ENCODE measurements at regions not wholly inside any gene's neighbourhood (a gene's known extent, or its start where the extent isn't known, plus 50 kb on each side); places are given as distances from the start of the nearest gene placed in this dataset.
"Not testable (repeated sequence)": the region's sequence is repeated elsewhere in the genome, so short reads cannot be mapped to it uniquely, and the experiment has no call there.

DNA sequence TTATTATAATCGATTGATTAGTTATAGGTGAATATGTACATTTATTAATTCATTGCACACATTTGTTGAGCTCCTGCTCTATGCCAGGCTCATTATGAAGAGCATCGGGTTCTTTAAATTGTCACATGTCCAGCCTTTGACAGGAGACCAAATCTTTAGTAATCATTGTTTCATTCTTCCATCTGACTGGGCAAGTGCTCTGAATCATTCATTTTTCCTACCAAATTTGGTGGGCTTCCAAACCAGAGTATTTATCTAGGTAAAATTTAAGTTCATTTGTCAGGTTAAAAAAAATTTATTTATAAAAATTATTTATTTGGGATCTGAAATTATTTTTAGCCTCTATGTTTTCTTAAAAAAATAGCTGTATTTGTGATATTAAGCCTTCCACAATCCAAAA lies 404.9 kb upstream of the MMS22L start:
- no peak for DNase-seq (ENCODE audit: low spot score)

DNA sequence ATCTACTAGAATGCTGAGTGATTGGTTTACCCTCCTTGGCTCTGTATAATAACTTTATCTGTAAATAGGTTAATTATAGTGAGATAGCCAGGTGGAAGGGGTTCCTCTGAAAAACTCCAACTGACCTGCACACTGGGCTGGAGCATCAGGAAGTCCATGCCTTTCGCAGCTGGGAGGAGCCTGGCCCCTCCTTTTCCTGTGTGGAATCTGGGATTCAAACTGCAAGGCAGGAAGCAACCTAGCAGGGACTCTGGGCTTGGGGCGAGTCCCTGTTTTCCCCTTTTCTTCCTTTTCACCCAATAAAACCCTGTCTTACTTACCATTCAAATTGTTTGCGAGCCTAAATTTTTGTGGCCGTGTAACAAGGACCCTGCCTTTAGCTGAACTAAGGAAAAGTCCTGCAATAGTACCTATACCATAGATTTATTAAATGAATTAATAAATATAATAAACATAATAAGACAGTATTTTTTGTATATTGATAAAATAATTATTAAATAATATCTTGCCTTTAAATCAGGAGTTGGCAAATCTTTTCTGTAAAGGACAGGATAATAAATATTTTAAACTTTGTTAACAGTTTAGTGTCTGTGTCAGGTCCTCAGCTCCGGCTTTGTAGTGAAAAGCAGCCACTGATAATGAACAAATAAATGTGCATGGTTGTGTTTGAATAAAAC lies 406.2 kb upstream of the MMS22L start:
- DNase-seq (ENCODE audit: low spot score) = no peak

DNA sequence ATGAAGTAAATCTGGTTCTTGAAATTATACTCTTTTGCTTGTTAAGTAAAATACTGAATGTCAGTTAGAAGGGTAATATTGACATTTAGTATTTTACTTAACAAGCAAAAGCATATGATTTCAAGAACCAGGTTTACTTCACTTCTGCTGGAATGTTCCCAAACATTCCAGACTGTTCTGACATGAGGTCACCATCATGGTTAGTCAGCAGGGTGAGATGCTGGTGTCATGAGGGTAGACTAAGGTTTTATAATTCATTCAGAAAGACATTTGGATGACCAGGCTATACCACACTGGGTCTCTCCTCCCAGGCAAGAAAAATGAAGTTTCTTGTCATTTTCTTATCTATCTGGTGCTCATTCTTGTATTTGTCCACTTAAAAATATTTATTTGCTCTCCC lies 414.4 kb upstream of the MMS22L start:
- no peak for DNase-seq (ENCODE audit: low spot score)

DNA sequence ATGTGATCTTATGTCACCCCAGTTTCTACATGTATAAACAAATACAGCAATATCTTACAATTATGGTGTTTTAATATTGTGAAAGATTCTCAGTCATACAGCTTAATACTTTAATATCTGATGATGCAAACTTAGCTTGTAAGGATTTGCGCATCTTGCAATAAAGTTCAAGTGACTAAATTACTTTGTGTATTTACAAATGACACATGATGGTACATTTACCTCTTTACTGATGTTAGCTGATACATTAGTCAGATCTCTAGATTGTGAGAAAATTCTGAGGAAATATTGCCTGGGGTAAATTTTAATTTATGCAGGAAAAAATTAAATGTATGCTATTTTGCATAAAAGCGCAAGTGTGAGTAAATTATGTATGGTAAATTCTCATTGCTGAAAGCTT lies 418.8 kb upstream of the MMS22L start:
- no peak for DNase-seq (ENCODE audit: low spot score)

DNA sequence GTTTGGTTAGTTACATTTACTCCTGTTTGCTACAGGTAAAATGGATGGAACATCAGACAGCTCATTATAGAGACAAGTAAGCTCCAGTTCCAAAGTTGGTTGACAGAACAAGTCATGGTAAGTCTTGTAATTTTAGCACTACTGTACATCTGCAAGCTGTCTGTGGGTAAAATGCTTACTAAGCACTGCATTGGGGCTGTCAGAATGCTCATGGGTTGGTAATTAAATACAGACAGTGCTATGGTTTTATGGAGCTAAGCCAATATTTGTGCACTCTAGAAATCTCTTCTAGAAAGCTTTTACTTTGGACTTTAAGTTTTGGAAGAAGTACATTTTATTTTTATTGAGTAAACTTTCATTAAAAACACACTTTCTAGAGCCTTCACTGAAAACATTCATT lies 419.2 kb upstream of the MMS22L start:
- no peak for DNase-seq (ENCODE audit: low spot score)

DNA sequence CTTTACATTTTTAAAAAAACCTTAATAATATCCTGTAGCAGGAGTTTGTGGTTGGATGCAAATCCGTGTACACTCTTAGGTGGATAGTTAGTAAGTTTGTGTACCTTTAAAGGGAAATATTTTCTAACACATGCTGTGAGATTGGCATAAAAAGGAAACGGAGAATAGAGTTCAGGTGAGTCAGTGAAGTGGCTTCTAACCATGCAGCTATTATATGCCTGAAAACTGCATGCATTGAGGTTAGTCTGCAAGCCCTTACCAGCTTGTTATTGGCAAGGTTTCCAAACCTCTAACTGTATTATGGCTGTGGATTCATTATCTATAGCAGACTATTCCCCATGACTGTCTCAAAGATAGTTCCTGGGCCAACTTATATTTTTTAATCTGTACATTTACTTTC lies 420.6 kb upstream of the MMS22L start:
- no peak for DNase-seq (ENCODE audit: low spot score)

DNA sequence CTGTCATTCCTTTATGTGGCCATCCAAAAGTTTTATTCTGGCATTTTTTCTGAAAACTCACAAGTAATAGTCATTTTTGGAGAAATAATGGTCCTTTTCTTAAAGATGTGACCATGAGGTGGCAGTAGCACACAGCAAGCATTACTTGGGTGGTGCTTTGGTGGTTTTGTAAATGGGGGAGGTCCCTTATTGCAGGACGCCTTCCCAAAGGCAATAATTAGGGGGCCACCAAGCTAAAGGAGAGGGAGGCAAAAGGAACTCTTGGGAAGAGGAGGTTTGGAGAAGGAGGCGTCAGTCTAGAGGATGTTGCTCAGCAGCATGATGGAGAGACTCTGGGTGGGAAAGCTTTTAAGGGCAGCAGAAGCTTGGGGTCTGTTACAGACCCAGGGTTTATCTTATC lies 422.6 kb upstream of the MMS22L start:
- DNase-seq (ENCODE audit: low spot score) = no peak

DNA sequence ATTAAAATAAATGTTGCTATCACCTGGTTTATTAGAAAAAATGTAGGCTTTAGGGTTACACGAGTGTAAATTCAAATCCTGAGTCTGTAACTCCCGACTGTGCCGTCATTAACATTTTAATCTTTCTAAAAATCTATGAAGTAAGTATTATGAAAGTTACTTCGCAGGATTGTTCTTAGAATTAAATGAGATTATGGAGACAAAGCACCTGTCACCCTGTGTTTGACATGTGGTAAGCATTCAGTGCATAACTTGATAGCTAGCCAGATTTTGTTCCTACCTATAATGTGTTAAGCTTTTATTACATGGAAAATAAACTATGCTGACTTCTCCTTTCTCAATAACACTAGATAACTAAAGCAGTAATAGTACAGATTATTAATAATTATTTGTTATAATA lies 429.7 kb upstream of the MMS22L start:
- DNase-seq (ENCODE audit: low spot score) = no peak

DNA sequence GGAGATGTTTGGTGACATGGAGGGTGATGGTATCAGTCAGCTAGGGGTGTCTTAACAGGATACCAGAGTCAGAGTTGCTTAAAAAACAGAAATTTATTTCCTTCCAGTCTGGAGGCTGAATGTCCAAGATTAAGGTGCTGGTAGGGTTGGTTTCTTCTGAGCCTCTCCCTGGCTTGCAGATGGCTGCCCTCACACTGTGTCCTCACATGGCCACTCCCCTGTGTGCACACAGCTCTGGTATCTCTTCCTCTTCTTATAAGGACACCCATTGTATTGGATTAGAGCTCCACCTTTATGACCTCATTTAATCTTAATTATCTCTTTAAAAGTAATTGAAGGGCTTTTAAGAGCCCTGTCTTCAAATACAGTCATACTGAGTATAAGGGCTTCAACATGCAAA lies 431.8 kb upstream of the MMS22L start:
- DNase-seq (ENCODE audit: low spot score) = no peak

DNA sequence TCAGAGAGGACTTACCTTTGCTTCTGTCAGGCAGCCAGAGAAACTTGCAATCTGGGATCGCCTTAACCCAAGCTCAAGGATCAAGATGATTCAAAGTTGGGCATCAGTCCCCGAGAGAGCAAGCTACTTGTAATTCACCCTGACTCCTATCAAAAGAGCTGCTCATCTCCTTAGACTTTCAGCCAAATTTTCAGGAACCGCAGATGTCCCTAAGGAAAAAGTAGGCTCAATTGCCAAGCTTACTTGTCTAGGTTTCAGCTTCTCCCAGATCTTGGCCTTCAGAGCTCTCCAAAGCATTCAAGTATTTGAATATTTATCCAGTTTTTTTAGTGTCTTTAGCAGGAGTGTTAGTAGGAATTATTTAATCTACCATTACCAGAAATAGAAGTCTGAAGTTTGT lies 434.1 kb upstream of the MMS22L start:
- no peak for DNase-seq (ENCODE audit: low spot score)

DNA sequence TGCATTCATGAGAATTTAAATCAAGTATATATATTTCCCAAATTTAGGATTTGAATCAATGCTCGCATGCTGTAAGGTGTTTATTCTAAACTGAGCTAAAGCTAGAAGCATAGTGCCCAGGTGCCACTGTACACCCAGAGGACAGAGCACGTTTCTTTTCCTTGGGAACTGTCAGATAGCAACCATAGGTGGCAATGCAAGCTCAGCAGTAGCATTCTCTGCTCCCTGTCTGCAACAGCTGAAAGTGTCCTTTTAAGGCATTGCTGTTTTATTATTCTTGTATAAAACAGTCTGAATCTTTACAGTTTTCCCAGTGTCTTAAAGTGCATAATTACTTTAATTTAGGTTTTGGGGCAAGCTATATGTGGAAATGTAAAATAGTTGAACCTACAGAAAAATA lies 443.4 kb upstream of the MMS22L start:
- no peak for DNase-seq (ENCODE audit: low spot score)

DNA sequence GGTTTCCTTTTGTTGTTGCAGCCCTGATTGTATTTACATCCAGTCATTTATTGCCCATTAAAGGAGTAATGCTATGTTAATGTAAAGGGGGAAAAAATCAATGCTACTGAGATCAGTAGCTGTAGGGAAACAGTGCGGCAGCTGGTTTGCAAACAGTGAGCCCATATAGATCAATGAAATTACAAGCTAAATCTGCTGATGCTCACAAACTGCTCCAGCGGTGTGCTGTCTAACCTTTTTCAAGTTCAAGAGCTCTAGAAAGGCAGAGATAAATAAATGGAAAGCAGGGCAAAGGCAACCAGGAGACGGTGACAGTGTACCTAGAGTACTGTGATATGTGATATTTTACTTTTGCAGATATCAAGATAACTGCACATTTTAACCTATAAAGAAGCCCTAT lies 449.0 kb upstream of the MMS22L start:
- no peak for DNase-seq (ENCODE audit: low spot score)

DNA sequence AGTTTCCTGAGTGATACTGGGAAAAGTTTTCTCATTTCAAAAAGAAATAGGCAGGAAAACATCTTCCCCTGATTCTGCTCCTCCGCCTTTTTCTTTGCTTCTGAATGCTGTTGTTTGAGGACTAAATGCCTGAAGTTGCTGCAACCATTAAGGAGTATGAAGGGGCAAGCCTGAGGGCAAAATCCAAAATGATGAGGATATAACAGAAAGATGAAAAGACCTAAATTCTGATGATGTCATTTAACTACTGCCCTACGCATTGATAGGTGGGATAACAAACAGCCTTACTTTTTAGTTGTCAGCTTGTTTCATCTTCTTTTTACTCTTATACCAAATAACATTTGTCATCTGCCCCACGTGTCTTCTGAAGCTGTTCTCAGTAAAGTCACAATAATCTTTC lies 474.6 kb upstream of the MMS22L start:
- no peak for DNase-seq (ENCODE audit: low spot score)

DNA sequence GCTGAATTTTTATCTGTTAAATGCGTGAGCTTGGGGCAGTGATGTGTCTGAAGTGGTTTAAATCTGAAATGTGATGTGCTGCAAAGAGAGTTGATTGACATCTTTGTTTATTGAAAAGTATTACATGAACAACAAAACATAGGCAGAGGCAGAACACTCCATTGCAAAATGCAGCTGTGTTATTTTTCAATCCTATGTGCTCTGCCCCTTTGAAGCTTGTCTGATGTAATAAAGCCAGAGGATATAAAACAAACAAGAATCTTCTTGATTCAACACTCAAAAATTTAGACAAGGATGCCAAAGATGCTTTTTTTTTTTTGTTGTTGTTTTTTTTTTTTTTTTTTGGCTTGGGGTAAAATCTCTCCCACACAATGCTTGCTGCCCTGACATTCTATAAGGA lies 482.4 kb upstream of the MMS22L start:
- DNase-seq (ENCODE audit: low spot score) = no peak

DNA sequence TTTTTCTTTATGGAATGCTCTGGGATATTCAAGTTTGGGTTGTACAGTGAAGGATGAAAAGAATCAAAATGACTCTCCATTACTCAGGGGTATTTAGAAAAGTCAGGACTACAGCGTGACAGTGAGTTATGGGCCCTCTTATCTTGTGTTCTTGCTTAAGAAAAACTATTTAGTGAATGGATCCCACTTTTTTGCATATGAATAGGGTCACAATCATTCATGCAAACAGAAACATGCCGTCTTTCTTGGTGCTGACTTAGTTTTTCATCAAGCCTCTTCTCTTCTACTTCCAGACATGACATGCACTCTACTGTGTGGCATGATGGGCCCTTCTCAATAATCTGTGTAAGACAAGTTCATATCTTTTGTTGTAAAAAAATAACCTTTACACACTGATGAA lies 488.4 kb upstream of the MMS22L start:
- DNase-seq (ENCODE audit: low spot score) = no peak

DNA sequence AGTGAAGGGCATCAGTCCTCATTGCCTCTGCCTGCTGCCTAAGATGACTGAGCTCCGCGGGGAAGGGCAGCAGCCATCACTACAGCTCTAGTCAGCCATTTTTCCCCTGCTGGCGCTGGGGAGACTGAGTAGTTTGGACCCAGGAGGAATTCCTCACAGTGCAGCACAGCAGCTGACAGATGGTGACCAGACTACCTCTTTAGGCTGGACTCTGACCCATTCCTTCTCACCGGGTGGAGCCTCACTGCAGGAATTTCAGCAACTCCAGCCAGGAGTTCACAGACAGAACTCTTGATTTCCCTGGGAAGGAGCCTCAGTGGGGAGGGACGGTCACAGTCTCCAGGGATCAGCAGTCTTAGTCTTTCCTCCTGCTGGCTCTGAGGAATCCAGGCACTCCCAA lies 492.0 kb upstream of the MMS22L start:
- no peak for DNase-seq (ENCODE audit: low spot score)

DNA sequence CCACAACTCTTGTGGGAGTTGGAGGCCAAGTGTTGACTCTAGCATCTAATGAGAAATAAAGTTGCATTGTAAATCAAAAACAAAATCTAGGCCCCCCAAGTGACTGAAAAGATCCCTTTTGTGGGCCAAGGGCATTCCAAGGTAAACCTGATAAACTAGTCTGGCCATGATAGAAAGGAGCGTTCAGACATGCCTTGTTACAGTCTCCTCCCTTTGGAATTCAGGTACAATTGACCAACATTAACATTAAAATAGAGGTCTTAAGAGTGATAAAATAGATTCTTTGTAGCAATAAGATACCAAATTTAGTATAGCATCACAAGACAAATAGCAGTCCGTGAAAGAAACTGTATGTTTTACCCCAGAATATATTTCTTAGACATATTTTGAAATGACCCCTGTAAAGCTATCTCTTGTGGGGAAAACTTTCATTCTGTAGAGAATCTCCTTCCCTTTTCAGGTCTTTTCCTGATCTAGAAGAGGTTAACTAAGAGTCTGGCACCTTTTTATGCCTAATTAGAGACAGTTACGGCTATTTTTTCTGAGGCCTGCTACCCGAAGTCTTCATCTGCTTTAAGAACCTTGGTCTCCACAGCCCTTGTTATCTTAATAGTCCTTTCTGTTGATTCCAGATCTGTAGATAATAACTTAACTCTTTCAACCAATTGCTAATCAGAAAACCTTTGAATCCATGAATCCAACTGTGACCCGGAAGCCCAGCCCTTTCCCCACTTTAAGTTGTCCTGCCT lies 495.4 kb upstream of the MMS22L start:
- DNase-seq (ENCODE audit: low spot score) = no peak

DNA sequence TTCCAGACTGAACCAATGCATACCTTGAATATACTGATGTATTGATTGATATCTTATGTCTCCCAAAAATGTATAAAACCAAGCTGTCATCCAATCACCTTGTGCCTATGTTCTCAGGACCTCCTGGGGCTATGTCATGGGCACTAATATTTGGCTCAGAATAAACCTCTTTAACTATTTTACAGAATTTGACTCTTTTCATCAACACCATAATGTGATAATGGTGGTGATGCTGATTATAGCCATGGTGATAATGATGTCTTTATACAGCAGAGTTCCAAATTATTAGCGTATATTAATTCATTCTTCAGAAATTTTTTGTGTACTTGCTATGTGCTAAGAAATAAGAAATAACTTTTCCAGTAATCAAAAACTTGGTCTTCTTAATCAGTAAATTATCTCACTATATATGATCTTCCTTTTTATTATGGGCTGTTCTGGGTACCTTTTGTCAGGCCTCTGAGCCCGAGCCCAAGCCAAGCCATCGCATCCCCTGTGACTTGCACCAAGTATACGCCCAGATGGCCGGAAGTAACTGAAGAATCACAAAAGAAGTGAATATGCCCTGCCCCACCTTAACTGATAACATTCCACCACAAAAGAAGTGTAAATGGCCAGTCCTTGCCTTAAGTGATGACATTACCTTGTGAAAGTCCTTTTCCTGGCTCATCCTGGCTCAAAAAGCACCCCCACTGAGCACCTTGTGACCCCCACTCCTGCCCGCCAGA lies 496.2 kb upstream of the MMS22L start:
- not testable (repeated sequence) for DNase-seq (ENCODE audit: low spot score)

DNA sequence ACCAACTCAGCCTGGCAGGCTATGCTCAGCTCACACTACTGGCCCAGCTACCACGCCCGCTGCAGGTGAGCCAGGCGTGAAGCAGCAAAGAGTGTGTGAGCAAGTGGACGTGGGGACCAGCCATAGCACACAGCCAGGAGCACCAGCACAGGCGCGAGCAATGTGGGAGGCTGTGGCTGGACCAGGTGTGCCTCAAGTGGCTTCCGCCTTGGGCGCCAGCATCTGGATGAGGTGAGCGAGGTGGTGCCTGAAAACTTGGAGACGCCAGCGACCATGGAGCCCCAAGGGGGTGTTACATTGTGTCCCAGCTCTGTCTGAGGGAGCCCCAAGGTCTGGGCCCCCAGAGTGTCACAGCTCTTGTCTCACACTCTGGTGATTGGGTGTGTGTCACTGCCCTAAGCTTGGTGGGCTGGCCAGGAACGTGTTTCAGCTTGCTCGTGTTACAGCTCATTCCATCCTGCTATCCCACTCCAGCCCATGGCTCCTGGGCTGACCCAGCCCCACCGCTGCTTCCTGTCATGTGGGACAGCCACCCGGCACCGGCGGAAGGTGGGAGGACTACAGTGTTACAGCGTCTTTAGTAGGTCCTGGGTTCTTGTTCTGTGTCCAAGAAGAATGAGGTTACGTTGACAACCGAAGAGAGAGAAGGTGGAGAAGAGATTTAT lies 508.0 kb upstream of the MMS22L start:
- no peak for DNase-seq (ENCODE audit: low spot score)

DNA sequence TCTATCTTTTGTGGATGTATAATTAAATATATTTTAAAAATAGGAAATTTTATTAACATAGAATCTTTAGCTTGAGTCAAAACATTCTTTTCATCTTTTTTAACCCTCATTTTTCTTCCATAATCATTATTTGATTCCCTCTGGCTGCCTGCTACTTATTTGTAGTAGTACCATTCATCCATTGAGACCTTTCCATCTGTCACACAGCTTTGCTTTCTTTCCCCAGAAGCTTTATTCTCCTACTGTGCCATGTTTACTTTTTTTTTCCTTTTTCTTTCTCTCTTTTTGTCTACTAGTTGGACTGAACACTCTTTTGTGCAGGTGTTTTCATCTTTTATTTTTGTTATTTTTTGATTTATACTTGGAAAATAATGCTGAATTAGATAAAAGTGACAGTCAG lies 522.6 kb upstream of the MMS22L start:
- DNase-seq (ENCODE audit: low spot score) = no peak

DNA sequence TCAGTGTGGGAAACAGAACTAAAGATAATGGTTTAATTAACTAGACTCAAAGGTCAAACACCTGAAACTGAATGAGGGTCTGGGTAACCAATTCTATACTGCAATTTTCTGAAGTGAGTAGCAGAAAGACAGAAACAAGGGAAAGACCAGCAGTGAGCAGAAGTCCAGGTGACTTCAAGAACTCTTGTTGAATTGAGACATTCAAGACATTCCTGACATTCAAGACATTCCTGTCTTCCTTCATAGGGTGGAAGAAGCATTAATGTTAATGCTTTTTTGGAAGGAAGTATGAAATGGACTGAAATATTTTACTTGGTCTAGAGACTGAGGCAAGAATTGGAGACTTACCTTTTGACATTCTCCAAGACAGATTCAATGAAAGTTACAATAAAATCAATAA lies 529.9 kb upstream of the MMS22L start:
- no peak for DNase-seq (ENCODE audit: low spot score)

DNA sequence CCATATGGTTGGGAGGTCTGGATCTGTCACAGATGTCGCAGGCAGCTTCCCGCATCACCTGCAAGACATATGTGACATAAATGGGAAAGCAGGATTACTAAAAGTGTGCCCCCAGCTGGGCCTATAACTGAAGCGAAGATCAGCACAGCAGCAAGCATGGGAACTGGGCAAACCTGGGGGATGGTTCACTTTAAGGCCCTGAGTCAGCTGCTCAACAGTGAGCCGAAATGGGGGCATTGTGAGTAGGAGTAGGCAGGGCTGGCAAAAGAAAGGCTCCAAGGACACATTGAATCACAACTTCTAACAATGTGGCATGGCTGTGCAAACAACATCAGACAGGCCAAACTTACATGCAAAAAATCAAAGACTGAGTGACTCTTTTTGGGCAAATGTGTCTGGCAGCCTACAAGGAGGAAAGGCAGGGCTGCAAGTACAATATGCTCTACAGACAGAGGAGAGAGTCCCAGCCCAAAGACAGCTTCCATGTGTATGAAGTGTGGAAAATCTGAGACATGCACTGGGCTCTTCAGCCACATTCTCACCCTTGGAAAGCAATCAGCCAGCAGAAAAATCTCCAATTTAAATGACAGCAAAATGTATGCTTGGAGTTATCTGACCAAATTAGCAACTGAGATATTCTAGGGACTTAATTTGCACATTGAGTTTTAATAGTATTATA lies 531.0 kb upstream of the MMS22L start:
- DNase-seq (ENCODE audit: low spot score) = no peak
